Stimulated activated memory B cell treated with anti-CD40 and anti-IgM and Interleukin-4, amounts not matched to agents 10 μg/mL and 1 μg/mL and 100 μg/mL, for 72 hours (primary cell): ENCODE measurements at regions not wholly inside any gene's neighbourhood (a gene's known extent, or its start where the extent isn't known, plus 50 kb on each side); places are given as distances from the start of the nearest gene placed in this dataset.

Experiments
- ATAC-seq: fragments of 150-1000 bp; cut with Tn5 transposase; 2 replicates; pipeline ENCODE4 v1.10.0; 2021
- H3K27ac Mint-ChIP-seq: one replicate; pipeline ENCODE4 v1.8.0; 2022; ENCODE audit warnings: mild to moderate bottlenecking, mixed read lengths
- H3K27me3 Mint-ChIP-seq: one replicate; pipeline ENCODE4 v1.8.0; 2022; ENCODE audit warnings: mixed read lengths
- H3K36me3 Mint-ChIP-seq: one replicate; pipeline ENCODE4 v1.8.0; 2022; ENCODE audit warnings: mixed read lengths
- H3K4me1 Mint-ChIP-seq: one replicate; pipeline ENCODE4 v1.8.0; 2022; ENCODE audit warnings: mixed read lengths
- H3K4me3 Mint-ChIP-seq: one replicate; pipeline ENCODE4 v1.8.0; 2022; ENCODE audit warnings: mild to moderate bottlenecking, moderate library complexity, mixed read lengths
- H3K9me3 Mint-ChIP-seq: one replicate; pipeline ENCODE4 v1.8.0; 2022; ENCODE audit warnings: mixed read lengths

DNA sequence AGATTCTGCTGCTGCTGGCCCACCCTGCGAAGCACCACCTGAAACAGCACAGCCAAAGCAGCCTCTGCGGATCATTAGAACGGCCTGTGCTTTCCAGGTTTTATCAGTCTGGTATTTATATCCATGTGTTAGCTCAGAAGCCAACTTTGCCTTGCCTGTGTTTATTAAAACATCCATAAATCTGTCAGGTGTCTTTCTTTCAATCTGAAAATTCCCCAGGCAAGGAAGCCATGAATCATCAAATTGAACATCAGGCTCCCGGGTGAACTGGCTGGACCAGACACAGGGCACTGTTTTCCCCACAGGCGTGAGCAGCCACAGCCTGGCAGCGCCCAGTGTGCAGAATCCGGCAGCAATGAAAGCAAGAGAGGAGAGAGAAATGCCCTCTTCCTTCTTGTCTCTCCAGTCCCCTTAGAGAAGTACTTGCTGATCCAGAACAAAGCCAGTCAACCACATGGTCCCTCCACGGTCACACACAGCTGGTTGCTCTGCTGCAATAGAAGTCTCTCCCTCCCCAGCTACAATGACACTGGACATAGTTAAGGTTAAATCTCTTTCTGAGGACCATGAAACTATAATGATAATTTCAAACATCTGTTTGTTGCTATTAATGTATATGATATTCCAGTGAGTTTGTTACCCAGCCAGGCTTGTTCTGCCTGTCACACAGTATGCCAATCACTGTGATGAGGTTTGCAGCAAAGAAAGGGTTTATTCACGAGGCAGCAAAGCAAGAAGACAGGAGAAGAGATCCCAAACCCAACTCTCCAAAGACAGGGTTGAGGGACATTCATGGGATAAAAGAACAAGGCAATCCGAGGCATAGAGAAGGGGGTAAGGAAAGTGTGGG, 212.1 kb upstream of the FMN2 start:
- Mint-ChIP-seq H3K9me3 (peaks cover 3% of the 10 kb centered on the region), H3K4me3 (no peak overlapping the region), H3K36me3 (no peaks in the 10 kb centered on the region), H3K4me1 (no peaks in the 10 kb centered on the region), H3K27ac (no peak overlapping the region), H3K27me3 (no peaks in the 10 kb centered on the region)
- no peak for ATAC-seq

DNA sequence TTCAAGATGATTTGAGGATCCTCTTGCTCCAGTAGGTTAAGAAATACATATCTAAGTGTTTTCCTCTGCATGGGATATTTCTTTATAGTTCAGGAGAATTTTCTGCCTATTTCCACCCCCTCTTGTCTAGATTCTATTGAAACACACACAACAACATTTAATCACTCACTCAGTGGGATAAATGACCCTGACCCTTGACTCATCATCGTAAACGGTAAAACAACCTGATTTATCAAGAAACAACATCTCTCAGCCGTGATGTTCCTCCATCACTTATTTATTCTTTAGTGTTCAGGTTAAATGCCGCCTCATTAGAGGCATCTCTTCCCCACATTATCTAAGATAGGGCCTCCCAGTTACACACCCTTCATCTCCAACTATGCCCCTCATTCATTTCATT, 208.7 kb upstream of the FMN2 start:
- H3K4me1 Mint-ChIP-seq: no peaks in the 10 kb centered on the region
- no peaks in the 10 kb centered on the region for H3K27me3 Mint-ChIP-seq
- H3K27ac Mint-ChIP-seq: no peak overlapping the region
- peaks cover 6% of the 10 kb centered on the region for H3K9me3 Mint-ChIP-seq
- no peaks in the 10 kb centered on the region for H3K36me3 Mint-ChIP-seq
- H3K4me3 Mint-ChIP-seq: no peak overlapping the region
- ATAC-seq: no peak

DNA sequence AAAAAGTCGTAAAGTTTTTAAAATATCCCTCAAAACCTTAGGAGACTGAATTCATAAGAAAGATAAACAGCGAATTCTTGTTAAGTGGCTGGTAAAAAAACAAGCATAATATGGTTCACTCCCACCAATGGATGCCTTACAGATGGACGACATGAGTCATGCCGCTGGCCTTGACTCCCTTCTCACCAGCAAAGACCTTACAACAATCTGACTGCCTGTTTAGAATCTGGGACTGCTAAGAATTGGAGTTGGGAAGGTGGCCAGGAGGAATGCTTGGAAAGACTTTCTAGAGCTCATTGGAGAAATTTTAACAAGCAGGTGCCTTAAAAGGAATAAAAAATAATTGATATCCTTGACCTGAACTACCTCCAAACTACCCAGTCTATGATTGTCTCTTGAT, 206.9 kb upstream of the FMN2 start:
- H3K4me1 Mint-ChIP-seq: no peaks in the 10 kb centered on the region
- no peak overlapping the region for H3K27ac Mint-ChIP-seq
- no peak for ATAC-seq
- no peak overlapping the region for H3K4me3 Mint-ChIP-seq
- H3K9me3 Mint-ChIP-seq: peaks cover 6% of the 10 kb centered on the region
- H3K27me3 Mint-ChIP-seq: no peaks in the 10 kb centered on the region
- H3K36me3 Mint-ChIP-seq: no peaks in the 10 kb centered on the region

DNA sequence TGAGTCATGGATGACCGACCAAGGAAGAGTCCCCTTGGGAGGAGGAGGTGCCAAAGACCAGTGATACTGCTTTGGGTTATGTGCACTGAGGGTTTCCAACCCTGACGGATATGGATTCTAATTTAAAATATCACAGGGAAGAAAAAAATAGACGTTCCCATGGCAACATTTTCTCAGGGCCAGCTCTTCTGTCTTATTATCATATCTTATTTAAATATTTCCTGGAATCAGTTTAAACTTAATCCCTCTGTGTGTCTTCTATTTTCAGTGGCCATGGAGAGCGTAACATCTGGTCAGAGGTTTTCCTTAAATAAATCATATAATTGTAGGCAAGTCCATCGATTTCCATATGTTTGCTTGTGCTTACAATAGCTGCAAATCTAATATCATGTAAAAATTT, 205.4 kb upstream of the FMN2 start:
- no peak for ATAC-seq
- peaks cover 6% of the 10 kb centered on the region for H3K9me3 Mint-ChIP-seq
- H3K36me3 Mint-ChIP-seq: no peaks in the 10 kb centered on the region
- H3K27me3 Mint-ChIP-seq: no peaks in the 10 kb centered on the region
- no peak overlapping the region for H3K4me3 Mint-ChIP-seq
- no peaks in the 10 kb centered on the region for H3K4me1 Mint-ChIP-seq
- H3K27ac Mint-ChIP-seq: no peak overlapping the region

DNA sequence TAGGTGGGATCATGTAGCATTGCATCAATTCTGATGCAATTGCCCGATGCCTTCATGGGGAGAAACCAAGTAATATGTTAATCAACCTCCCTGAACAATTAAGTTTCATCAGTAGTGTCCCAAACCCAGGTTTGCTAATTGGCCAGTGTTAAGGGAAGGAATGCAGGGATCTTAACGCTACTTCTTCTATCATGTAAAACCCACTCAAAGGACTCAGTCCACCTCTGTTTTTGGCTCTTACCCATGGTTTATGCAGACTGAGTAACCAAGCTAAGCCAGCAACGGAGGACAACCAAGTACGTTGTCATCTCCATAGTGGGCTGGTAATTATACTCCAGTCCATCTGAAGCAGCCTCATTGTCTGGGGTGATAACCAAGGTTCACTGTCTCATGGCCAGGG, 203.0 kb upstream of the FMN2 start:
- Mint-ChIP-seq H3K27ac (no peak overlapping the region), H3K4me3 (no peak overlapping the region), H3K27me3 (no peaks in the 10 kb centered on the region), H3K4me1 (no peaks in the 10 kb centered on the region), H3K9me3 (peaks cover 6% of the 10 kb centered on the region), H3K36me3 (no peaks in the 10 kb centered on the region)
- no peak for ATAC-seq

DNA sequence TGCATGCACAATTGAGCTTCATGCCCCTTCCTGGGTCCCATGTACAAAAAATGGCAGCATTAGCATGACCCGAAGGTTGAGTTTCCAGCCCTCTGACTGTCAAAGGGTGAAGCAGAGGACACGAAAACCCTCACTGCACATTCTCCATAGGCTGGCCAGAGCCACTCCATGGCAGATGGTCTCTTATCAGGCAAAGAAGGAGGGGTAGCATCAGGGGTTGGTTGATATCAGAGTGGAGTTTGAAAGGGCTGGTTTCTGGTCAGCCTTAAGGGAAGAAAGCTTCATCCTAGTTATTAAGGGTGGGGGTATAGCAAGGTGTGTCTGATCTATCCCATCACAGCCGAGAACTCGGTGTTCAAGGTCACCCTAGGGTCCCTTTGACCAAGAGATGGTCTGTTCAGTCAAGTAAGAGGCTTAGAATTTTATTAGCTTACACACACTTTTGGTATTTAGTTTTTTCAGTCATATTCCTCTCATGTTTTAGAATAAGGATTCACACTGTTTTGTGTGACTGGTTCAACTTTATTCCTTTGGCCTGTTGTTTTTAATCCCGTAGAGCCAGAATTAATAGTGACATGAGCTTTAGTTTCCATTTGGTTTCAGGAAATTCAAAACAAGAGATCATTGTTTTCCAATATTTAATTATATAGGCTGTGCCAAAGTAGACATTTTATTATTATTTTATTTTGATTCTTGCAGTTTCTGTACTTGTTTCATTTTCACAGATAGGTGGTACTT, 199.9 kb upstream of the FMN2 start:
- ATAC-seq: no peak
- no peaks in the 10 kb centered on the region for H3K4me1 Mint-ChIP-seq
- H3K9me3 Mint-ChIP-seq: peaks cover 2% of the 10 kb centered on the region
- H3K36me3 Mint-ChIP-seq: no peaks in the 10 kb centered on the region
- no peak overlapping the region for H3K4me3 Mint-ChIP-seq
- H3K27me3 Mint-ChIP-seq: no peaks in the 10 kb centered on the region
- no peak overlapping the region for H3K27ac Mint-ChIP-seq

DNA sequence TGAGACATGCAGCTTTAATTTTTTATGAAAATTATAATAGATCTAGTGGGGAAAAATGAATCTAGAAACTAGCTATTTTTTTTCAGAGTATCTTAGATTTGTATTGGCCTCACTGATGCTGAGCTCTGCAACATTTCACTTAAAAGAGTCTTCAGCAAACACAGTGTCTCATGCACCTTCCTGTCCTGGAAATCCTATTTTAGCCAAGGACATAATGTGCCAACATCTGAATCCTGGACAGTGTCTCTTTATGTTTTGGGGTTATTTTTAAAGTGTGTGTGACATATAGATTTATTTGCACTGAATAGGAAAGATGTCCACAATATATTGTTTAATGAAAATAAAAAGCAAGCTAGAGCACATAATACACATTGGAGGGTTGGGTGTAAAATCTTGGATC, 199.1 kb upstream of the FMN2 start:
- no peak overlapping the region for H3K27ac Mint-ChIP-seq
- no peaks in the 10 kb centered on the region for H3K36me3 Mint-ChIP-seq
- no peak overlapping the region for H3K4me3 Mint-ChIP-seq
- no peaks in the 10 kb centered on the region for H3K9me3 Mint-ChIP-seq
- no peaks in the 10 kb centered on the region for H3K27me3 Mint-ChIP-seq
- no peak for ATAC-seq
- H3K4me1 Mint-ChIP-seq: no peaks in the 10 kb centered on the region

DNA sequence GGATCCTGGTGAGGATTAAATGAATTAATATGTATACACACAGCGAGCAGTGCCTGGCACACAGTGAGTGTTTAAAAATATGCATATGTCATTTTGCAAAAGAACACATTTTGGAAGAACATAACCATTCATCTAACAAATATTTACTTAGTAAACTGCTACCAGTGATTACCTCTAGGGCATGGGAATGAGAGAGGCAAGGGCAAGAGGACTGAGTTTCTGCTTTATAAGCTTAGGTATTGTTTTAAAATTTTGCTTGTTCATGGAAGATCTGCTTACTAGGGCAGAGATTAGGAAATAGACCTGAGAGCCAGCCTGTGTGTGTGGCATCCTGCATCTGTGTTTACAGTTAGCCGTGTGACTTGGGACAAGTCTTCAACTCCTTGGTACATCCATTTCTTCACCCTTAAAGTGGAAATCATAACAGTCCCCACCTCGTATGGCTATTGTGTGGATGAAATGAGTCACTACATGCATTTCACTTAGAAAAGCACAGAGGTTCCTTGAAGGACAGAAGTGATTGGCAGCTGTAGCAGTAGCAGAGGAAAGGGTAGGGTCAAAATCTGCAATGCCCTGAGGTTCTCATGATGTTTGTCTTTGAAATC, 198.5 kb upstream of the FMN2 start:
- ATAC-seq: no peak
- Mint-ChIP-seq H3K36me3 (no peaks in the 10 kb centered on the region), H3K27me3 (no peaks in the 10 kb centered on the region), H3K4me1 (no peaks in the 10 kb centered on the region), H3K4me3 (no peak overlapping the region), H3K27ac (no peak overlapping the region), H3K9me3 (no peaks in the 10 kb centered on the region)

DNA sequence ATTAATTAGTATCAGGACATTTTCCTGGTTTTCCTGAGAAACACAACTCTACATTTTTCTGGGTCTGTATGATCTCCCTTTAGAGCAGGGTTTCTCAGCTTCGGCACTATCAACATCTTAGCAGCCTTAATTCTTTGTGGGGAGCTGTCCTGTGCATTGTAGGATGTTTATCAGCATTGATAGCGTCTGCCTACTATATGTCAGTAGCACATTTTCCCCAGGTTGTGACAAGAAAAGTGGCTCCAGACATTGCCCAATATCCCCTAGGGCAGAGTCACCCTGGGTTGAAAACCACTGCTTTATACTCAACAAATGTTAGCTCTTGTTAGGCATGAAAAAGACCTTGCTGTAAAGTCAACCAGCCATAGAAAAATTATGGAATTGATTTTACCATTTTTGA, 195.1 kb upstream of the FMN2 start:
- Mint-ChIP-seq H3K4me3 (no peak overlapping the region), H3K36me3 (no peaks in the 10 kb centered on the region), H3K9me3 (no peaks in the 10 kb centered on the region), H3K27me3 (no peaks in the 10 kb centered on the region), H3K27ac (no peak overlapping the region), H3K4me1 (no peaks in the 10 kb centered on the region)
- no peak for ATAC-seq

DNA sequence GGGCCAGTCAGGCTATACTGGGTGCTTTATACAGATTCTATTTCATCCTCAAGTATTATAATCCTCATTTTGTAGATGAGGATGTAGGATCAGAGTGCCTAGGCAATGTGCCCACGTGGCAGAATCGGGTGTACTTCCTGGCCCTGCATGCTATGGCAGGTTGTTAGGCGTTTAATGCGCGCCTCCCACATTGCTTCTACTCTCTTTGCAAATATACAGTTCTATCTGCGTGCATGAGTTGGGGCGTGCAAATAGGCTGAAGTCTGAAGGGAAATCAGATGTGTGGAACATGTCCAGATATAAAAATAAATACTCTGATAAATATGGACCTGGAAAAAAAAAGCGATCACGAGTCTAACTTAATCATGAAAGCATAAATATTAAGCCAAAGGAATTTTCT, 194.7 kb upstream of the FMN2 start:
- Mint-ChIP-seq H3K27me3 (no peaks in the 10 kb centered on the region), H3K9me3 (no peaks in the 10 kb centered on the region), H3K36me3 (no peaks in the 10 kb centered on the region), H3K4me1 (no peaks in the 10 kb centered on the region), H3K4me3 (no peak overlapping the region), H3K27ac (no peak overlapping the region)
- no peak for ATAC-seq

DNA sequence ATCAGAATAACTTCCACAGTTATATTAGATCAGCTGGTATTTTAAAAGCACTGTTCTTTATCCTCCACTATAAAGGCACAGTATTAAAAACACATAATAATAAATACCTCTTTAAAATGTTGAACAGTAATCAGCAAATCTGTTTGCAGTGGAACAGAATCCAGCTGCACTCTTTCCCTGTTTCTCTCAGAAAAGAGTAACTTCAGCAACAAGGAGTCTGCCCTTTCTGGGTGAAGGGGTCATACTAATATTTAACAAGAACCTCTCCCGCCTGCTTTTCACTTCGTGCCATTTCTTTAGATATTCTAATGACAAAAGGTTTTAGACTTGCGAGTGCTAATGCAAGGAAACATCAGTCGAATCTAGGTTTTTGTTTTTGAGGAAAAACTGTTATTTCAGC, 194.2 kb upstream of the FMN2 start:
- no peaks in the 10 kb centered on the region for H3K36me3 Mint-ChIP-seq
- H3K4me1 Mint-ChIP-seq: no peaks in the 10 kb centered on the region
- H3K4me3 Mint-ChIP-seq: no peak overlapping the region
- H3K9me3 Mint-ChIP-seq: no peaks in the 10 kb centered on the region
- H3K27me3 Mint-ChIP-seq: no peaks in the 10 kb centered on the region
- H3K27ac Mint-ChIP-seq: no peak overlapping the region
- no peak for ATAC-seq

DNA sequence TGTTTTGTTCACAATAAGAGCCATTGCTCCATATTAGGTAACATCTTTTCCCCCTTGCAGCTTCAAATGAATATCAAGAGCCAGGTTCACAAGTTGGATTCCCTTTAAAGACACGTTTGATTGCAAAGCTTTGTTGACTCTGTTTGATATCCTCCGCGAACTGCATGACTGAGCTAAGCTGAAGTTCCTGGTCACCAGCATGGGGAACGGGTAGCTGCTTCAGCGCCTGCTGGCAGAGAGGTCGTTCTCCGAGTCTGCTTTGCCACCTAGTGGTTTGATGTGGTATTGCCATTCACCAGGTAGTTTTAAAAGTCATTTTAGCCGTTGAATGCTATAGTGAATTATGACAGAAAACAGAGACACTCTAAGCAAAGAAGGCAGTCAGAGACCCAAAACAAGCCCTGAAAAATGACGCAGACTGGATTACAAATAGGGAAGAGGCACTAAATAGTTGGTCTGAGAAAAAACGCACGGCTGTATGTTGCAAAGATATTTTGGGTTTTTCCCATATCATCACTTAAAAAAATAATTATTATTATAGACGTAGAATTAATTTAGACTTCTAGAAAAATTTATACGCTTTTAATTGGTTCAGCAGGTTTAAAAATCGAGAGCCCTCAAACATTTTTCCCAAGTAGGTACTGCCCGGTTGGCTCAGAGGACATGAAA, 193.5 kb upstream of the FMN2 start:
- H3K4me3 Mint-ChIP-seq: no peak overlapping the region
- H3K27ac Mint-ChIP-seq: no peak overlapping the region
- peak; percentile 68 for ATAC-seq

DNA sequence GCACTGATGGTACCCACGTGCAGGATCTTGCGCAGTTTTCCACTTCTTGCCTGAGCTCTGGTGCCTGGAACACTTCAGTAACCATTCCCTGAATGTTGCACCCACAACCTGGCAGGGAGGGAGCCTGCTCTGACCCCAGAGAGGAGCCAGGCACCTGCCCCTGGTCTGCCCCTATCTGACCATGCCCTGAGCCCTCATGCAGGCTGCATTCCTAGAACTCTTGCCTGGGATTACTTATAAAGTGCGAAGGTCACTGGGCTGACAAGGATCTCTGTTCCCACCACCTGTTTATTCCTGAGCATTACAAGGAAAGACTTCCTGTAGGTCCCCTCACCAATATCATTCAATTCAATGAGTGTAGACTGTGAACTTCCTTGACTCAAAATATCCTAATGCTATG, 191.9 kb upstream of the FMN2 start:
- no peaks in the 10 kb centered on the region for H3K9me3 Mint-ChIP-seq
- H3K4me1 Mint-ChIP-seq: no peaks in the 10 kb centered on the region
- H3K27me3 Mint-ChIP-seq: no peaks in the 10 kb centered on the region
- no peaks in the 10 kb centered on the region for H3K36me3 Mint-ChIP-seq
- no peak overlapping the region for H3K4me3 Mint-ChIP-seq
- peak; percentile 27 for ATAC-seq
- H3K27ac Mint-ChIP-seq: no peak overlapping the region

More for the DNA sequence above, 193.5 kb upstream of the FMN2 start:
- no peaks in the 10 kb centered on the region for H3K36me3 Mint-ChIP-seq
- H3K9me3 Mint-ChIP-seq: no peaks in the 10 kb centered on the region
- H3K4me1 Mint-ChIP-seq: no peaks in the 10 kb centered on the region
- H3K27me3 Mint-ChIP-seq: no peaks in the 10 kb centered on the region

DNA sequence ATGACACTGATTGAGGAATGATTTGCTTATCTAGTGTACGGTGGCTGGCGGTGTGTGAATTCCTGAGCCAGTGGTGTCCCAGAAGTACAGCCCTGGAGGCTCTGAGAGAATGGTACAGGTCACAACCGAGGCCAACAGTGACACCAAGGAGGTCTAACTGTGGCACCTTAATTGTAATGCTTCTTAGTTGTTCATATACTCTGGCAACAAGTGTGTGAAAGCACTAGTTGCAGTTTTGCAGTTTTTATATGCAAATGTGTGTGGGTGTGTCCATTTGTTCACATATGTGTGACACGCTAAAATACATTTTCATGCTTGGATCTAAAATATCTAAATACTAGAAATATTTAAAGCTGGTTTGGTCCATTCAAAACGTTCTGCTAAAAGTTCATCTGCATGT, 185.3 kb upstream of the FMN2 start:
- H3K27ac Mint-ChIP-seq: no peak overlapping the region
- no peaks in the 10 kb centered on the region for H3K4me1 Mint-ChIP-seq
- no peak for ATAC-seq
- no peak overlapping the region for H3K4me3 Mint-ChIP-seq
- H3K9me3 Mint-ChIP-seq: no peaks in the 10 kb centered on the region
- no peaks in the 10 kb centered on the region for H3K36me3 Mint-ChIP-seq
- no peaks in the 10 kb centered on the region for H3K27me3 Mint-ChIP-seq

DNA sequence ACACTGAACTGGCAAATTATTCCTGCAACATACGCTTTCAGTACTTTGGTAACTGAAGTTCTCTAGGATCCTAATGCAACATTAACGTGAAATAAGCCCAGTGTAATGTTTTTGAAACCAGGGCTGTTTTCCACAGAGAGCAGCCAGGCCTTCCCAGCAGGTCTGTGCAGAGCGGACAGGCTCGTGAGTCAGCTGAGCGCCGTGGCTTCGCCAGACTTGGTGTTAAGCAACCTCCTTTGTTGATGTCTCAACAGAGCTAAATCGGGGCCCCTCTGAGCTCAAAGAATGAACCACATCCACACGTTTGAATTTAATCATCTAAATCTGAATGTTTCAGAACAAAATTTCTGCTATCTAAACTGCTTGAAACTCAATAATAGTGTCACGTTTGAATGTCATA, 181.8 kb upstream of the FMN2 start:
- Mint-ChIP-seq H3K36me3 (no peaks in the 10 kb centered on the region), H3K27me3 (no peaks in the 10 kb centered on the region), H3K4me3 (no peak overlapping the region), H3K9me3 (no peaks in the 10 kb centered on the region), H3K4me1 (no peaks in the 10 kb centered on the region), H3K27ac (no peak overlapping the region)
- no peak for ATAC-seq
